HCT116 (cell line): ENCODE measurements at regions not wholly inside any gene's neighbourhood (a gene's known extent, or its start where the extent isn't known, plus 50 kb on each side); places are given as distances from the start of the nearest gene placed in this dataset.

ENCODE experiments used
- ATF3 ChIP-seq: IDR thresholded peaks from 2 replicates; pipeline ENCODE4 v1.6.1; 2012
- CEBPB ChIP-seq: IDR thresholded peaks from 2 replicates; pipeline ENCODE4 v1.6.1; 2012; ENCODE audit warnings: low read depth
- CTCF ChIP-seq, 3 experiments: fragments of 200-600 bp in 1 of 3; sonication (generic) in 1 of 3; IDR thresholded peaks in 2 of 3; conservative IDR thresholded peaks in 1 of 3; 2 replicates each; pipeline ENCODE4 v1.5.1; 2012 to 2017; ENCODE audit warnings: low read depth in 2 of 3, low read length in 2 of 3, antibody characterized with exemption in 1 of 3, borderline replicate concordance in 1 of 3, control low read depth in 1 of 3, mild to moderate bottlenecking in 1 of 3, mixed read lengths in 1 of 3, mixed run types in 1 of 3, moderate library complexity in 1 of 3; ENCODE audit not compliant: insufficient read depth in 1 of 3
- EZH2 ChIP-seq: fragments of 200-600 bp; sonication (generic); IDR thresholded peaks from 2 replicates; pipeline ENCODE4 v1.6.1; 2017; ENCODE audit warnings: antibody characterized with exemption, mixed run types
- POLR2AphosphoS5 ChIP-seq: IDR thresholded peaks from 2 replicates; pipeline ENCODE4 v1.6.1; 2011; ENCODE audit warnings: mild to moderate bottlenecking, low read depth, low read length, moderate library complexity
- SP1 ChIP-seq: IDR thresholded peaks from 2 replicates; pipeline ENCODE4 v1.6.1; 2012; ENCODE audit warnings: low read depth

GRCh38 chr6:149217466-149217888 is 100.0 kb upstream of the TAB2 start:
- TF ChIP-seq SP1 (no peak), CTCF (IDR thresholded peaks at IDR 0.05 in 2 of 3, conservative IDR thresholded peaks at IDR 0.05 in 1 of 3; ENCODE audit: borderline replicate concordance in 1 of 3, insufficient read depth in 1 of 3, low read depth in 2 of 3, low read length in 2 of 3) (no peak), EZH2 (no peak), ATF3 (no peak), POLR2AphosphoS5 (no peak), CEBPB (no peak)
